HG03039 (cell line): ENCODE measurements at regions not wholly inside any gene's neighbourhood (a gene's known extent, or its start where the extent isn't known, plus 50 kb on each side); places are given as distances from the start of the nearest gene placed in this dataset.

Source experiments
- ATAC-seq: cut with Tn5 transposase; IDR thresholded peaks from one replicate; pipeline ENCODE4 v1.9.1; 2021; ENCODE audit warnings: mild to moderate bottlenecking, moderate library complexity; ENCODE audit not compliant: unreplicated experiment

- ATAC-seq = no peak
Observed at GRCh38 chr4:41883988-41884734, 51.1 kb upstream of the TMEM33 start.

- ATAC-seq = peak; percentile 68
Observed at GRCh38 chr4:41882625-41883347, 52.4 kb upstream of the TMEM33 start.

GRCh38 chr4:41881981-41882624 is 53.1 kb upstream of the TMEM33 start:
- ATAC-seq = no peak

- no peak for ATAC-seq
Observed at GRCh38 chr4:41880840-41881831, 54.1 kb upstream of the TMEM33 start.

- no peak for ATAC-seq
Observed at GRCh38 chr4:41880022-41880837, 55.0 kb upstream of the TMEM33 start.

- ATAC-seq = no peak
Observed at GRCh38 chr4:41879552-41879951, 55.7 kb upstream of the TMEM33 start.

- no peak for ATAC-seq
Observed at GRCh38 chr4:41878991-41879491, 56.2 kb upstream of the TMEM33 start.

- no peak for ATAC-seq
Observed at GRCh38 chr4:41878170-41878969, 56.9 kb upstream of the TMEM33 start.

- no peak for ATAC-seq
Observed at GRCh38 chr4:41877020-41877796, 58.0 kb upstream of the TMEM33 start.

GRCh38 chr4:41874873-41875272 is 60.4 kb upstream of the TMEM33 start:
- no peak for ATAC-seq

GRCh38 chr4:41874398-41874797 is 60.8 kb upstream of the TMEM33 start:
- no peak for ATAC-seq

- ATAC-seq = no peak
Observed at GRCh38 chr4:41873380-41874295, 61.6 kb upstream of the TMEM33 start.

GRCh38 chr4:41870035-41870434 is 65.2 kb upstream of the TMEM33 start:
- no peak for ATAC-seq

GRCh38 chr4:41866799-41867677 is 68.2 kb upstream of the TMEM33 start:
- ATAC-seq = no peak

- no peak for ATAC-seq
Observed at GRCh38 chr4:41865981-41866798, 69.0 kb upstream of the TMEM33 start.
